T-helper 2 cell treated with Interferon-gamma antibody and Interleukin-4, amounts not matched to agents 5 μg/mL and 100 μg/mL, for 36 hours (primary cell): ENCODE measurements at regions not wholly inside any gene's neighbourhood (a gene's known extent, or its start where the extent isn't known, plus 50 kb on each side); places are given as distances from the start of the nearest gene placed in this dataset.

Source experiments
- DNase-seq: peaks from one replicate; pipeline ENCODE4 v3.0.0; 2021; ENCODE audit warnings: low spot score
- H3K27ac Mint-ChIP-seq: one replicate; pipeline ENCODE4 v1.8.0; 2021; ENCODE audit warnings: mild to moderate bottlenecking, mixed read lengths
- H3K27me3 Mint-ChIP-seq: one replicate; pipeline ENCODE4 v1.8.0; 2021; ENCODE audit warnings: low read depth, mixed read lengths
- H3K36me3 Mint-ChIP-seq: one replicate; pipeline ENCODE4 v1.8.0; 2021; ENCODE audit warnings: low read depth, mixed read lengths
- H3K4me1 Mint-ChIP-seq: one replicate; pipeline ENCODE4 v1.8.0; 2021; ENCODE audit warnings: low read depth, mixed read lengths
- H3K4me3 Mint-ChIP-seq: one replicate; pipeline ENCODE4 v1.8.0; 2022; ENCODE audit warnings: mild to moderate bottlenecking, moderate library complexity, mixed read lengths
- H3K9me3 Mint-ChIP-seq: one replicate; pipeline ENCODE4 v1.8.0; 2021; ENCODE audit warnings: mixed read lengths

DNA sequence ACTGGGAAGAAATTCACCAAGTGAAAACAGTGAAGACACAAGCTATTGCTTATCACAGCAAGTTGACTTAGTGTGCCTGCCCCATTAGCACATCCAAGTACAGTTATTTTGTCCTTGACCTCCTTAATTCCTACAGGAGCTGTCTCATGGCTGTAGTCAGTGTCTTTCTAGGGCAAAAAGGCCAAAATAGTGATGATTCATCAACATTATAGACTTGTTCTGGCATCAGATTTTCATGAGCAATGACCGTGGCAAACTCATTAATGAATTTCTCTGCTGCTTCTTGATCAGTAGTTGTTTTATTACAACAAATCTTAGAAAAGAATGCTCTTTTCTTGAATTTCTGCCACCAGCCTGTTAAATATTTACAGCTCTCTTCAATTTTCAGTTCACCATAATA lies 1169.3 kb upstream of the DDX18 start:
- DNase-seq, result no peak
- H3K9me3 Mint-ChIP-seq, result peaks cover 24% of the 10 kb centered on the region

DNA sequence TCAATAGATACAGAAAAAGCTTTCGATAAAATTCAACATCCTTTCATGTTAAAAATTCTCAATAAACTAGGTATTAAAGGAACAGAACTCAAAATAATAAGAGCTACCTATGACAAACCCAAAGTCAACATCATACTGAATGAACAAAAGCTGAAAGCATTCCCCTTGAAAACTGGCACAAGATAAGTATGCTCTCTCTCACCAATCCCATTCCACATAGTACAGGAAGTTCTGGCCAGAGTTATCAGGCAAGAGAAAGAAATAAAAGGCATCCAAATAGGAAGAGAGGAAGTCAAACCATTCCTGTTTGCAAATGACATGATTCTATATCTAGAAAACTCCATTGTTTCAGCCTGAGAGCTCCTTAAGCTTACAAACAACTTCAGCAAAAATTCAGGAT lies 1145.8 kb upstream of the DDX18 start:
- H3K27ac Mint-ChIP-seq, result no peak overlapping the region

More for the DNA sequence above, 1169.3 kb upstream of the DDX18 start:
- no peaks in the 10 kb centered on the region for H3K4me1 Mint-ChIP-seq
- H3K36me3 Mint-ChIP-seq, result no peaks in the 10 kb centered on the region
- H3K27me3 Mint-ChIP-seq, result no peaks in the 10 kb centered on the region
- H3K27ac Mint-ChIP-seq, result no peak overlapping the region
- H3K4me3 Mint-ChIP-seq, result no peak overlapping the region

GRCh38 chr2:116669782-116670181 lies 1144.7 kb upstream of the DDX18 start:
- no peaks in the 10 kb centered on the region for H3K4me1 Mint-ChIP-seq
- no peak overlapping the region for H3K4me3 Mint-ChIP-seq
- H3K9me3 Mint-ChIP-seq, result peaks cover 27% of the 10 kb centered on the region
- H3K27me3 Mint-ChIP-seq, result no peaks in the 10 kb centered on the region
- no peaks in the 10 kb centered on the region for H3K36me3 Mint-ChIP-seq
- no peak for DNase-seq
- H3K27ac Mint-ChIP-seq, result no peak overlapping the region

More for the DNA sequence above, 1145.8 kb upstream of the DDX18 start:
- Mint-ChIP-seq H3K9me3 (peaks cover 33% of the 10 kb centered on the region), H3K27me3 (no peaks in the 10 kb centered on the region), H3K36me3 (no peaks in the 10 kb centered on the region), H3K4me1 (no peaks in the 10 kb centered on the region), H3K4me3 (no peak overlapping the region)
- DNase-seq, result no peak

GRCh38 chr2:116674188-116674587 lies 1140.3 kb upstream of the DDX18 start:
- Mint-ChIP-seq H3K9me3 (peaks cover 35% of the 10 kb centered on the region), H3K27ac (no peak overlapping the region), H3K4me3 (no peak overlapping the region), H3K27me3 (no peaks in the 10 kb centered on the region), H3K4me1 (no peaks in the 10 kb centered on the region), H3K36me3 (no peaks in the 10 kb centered on the region)
- no peak for DNase-seq

- Mint-ChIP-seq H3K9me3 (peaks cover 36% of the 10 kb centered on the region), H3K4me3 (no peak overlapping the region), H3K4me1 (no peaks in the 10 kb centered on the region), H3K27ac (no peak overlapping the region), H3K27me3 (no peaks in the 10 kb centered on the region), H3K36me3 (no peaks in the 10 kb centered on the region)
- DNase-seq, result no peak
These were observed 1137.7 kb upstream of the DDX18 start for GRCh38 chr2:116676776-116677175.

DNA sequence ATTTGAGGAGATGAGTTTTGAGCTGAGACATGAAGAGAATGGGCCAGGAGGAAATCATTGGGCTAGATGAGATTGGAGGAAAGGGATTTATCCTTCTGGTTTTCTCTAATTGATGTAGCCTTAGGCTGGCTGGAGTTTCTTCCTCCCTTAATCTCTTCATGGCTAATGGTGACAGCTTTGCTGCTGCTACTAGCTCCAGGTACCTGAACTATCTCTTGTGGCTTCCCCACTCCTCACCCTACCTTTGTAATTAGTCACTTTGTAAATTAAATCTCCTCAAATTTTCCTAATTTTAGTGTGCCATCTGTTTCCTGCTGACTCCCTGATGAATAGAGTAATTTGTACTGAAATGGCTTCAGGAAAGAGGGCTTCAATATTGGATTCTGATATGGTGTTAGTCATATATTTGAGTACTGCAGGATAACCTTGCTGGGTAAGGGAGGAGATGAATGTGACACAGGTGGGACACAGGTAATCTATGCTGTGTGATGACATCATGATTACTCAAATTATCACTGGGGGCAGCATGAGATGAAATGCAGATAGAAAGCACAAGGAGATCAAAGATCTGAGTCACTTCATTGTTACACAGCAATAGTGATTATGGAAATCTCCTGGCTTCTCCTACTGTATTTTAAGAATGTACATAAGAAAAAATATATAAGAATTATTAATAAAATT lies 1134.1 kb upstream of the DDX18 start:
- Mint-ChIP-seq H3K9me3 (peaks cover 36% of the 10 kb centered on the region), H3K36me3 (no peaks in the 10 kb centered on the region), H3K4me3 (no peak overlapping the region), H3K27me3 (no peaks in the 10 kb centered on the region), H3K4me1 (no peaks in the 10 kb centered on the region), H3K27ac (no peak overlapping the region)
- DNase-seq, result no peak

DNA sequence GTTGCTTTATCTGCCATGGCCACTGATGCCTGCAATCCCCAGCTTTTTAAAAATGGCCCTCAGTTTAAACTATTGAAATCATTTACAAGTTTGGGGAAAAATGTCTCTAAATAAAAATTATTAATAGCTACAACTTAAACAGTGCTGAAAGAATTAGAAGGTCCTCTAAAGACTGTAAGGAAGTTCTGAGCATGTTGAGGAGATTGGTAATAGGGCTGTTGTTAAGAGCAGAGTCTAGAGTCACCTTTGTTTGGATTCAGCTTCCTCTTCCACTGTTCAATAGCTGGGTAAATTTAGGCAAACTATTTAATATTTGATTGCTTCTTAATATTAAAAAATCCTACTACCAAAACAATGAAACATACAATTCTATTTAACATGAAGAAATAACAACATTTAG lies 1127.1 kb upstream of the DDX18 start:
- Mint-ChIP-seq H3K4me3 (no peak overlapping the region), H3K36me3 (no peaks in the 10 kb centered on the region), H3K27me3 (no peaks in the 10 kb centered on the region), H3K27ac (no peak overlapping the region), H3K4me1 (no peaks in the 10 kb centered on the region), H3K9me3 (peaks cover 22% of the 10 kb centered on the region)
- no peak for DNase-seq

GRCh38 chr2:116692988-116693387 lies 1121.5 kb upstream of the DDX18 start:
- H3K36me3 Mint-ChIP-seq, result no peaks in the 10 kb centered on the region
- H3K27ac Mint-ChIP-seq, result no peak overlapping the region
- H3K4me3 Mint-ChIP-seq, result no peak overlapping the region

DNA sequence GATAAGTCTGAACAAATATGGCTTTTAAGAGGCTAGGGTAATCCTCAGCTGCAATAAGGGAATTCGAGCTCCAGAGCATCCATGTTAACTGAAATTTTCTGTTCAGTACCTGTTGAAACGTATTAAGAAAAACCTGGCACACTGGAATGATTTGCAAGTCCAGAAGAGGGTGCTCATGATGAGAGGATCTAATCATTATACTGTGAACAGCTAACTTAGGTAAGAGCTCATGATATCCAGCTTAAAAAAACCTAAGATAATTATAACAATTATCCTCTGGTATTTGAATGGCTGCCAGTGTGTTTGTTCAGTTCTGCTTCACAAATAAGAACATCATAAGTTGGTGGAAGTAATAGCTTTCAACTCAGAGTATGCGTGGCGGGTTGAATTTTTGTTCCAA lies 1118.3 kb upstream of the DDX18 start:
- Mint-ChIP-seq H3K4me3 (no peak overlapping the region), H3K27ac (no peak overlapping the region), H3K4me1 (no peaks in the 10 kb centered on the region), H3K9me3 (peaks cover 19% of the 10 kb centered on the region), H3K36me3 (no peaks in the 10 kb centered on the region), H3K27me3 (no peaks in the 10 kb centered on the region)
- no peak for DNase-seq

More at GRCh38 chr2:116692988-116693387, 1121.5 kb upstream of the DDX18 start:
- H3K9me3 Mint-ChIP-seq, result peaks cover 18% of the 10 kb centered on the region
- no peaks in the 10 kb centered on the region for H3K27me3 Mint-ChIP-seq
- H3K4me1 Mint-ChIP-seq, result no peaks in the 10 kb centered on the region
- no peak for DNase-seq

DNA sequence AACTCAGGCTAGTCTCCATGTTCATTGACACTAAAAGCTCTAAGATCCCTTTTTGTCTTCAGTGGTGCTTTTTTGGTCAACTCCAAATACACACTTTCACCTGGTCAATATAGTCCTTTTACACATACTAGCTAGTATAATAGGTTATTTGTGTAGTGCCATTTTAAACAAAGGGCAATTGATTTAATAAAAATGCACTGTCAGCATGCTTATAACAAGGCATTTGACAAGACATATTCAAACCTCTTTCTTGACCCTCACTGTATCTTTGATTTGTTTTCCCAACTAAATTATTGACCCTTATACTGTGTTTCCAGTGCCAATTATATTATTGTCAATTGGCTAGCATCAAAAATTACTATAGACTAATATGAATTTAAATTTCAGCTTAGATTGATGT lies 1117.6 kb upstream of the DDX18 start:
- Mint-ChIP-seq H3K4me3 (no peak overlapping the region), H3K9me3 (peaks cover 21% of the 10 kb centered on the region), H3K27me3 (no peaks in the 10 kb centered on the region), H3K4me1 (no peaks in the 10 kb centered on the region), H3K36me3 (no peaks in the 10 kb centered on the region), H3K27ac (no peak overlapping the region)
- no peak for DNase-seq

DNA sequence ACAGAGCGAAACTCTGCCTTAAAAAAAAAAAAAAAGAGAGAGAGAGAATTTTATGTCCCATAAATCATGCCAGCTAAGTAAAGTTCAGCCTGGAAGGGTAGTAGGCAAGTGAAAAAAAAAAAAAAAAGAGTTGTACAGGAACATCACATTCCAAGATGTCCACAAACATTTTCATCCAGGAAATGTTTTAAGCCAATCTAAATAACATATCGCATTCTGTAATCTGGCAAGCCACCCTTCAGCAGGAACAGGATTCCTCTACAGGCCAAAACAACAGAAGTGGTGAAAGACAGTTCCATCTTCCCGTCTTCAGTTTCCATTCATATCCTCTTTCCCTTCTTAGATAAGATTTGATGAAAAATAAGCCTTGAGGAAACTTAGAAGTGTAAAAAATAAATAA lies 1108.1 kb upstream of the DDX18 start:
- no peak for DNase-seq
- Mint-ChIP-seq H3K36me3 (no peaks in the 10 kb centered on the region), H3K4me3 (no peak overlapping the region), H3K27ac (no peak overlapping the region), H3K4me1 (no peaks in the 10 kb centered on the region), H3K27me3 (no peaks in the 10 kb centered on the region), H3K9me3 (peaks cover 51% of the 10 kb centered on the region)

DNA sequence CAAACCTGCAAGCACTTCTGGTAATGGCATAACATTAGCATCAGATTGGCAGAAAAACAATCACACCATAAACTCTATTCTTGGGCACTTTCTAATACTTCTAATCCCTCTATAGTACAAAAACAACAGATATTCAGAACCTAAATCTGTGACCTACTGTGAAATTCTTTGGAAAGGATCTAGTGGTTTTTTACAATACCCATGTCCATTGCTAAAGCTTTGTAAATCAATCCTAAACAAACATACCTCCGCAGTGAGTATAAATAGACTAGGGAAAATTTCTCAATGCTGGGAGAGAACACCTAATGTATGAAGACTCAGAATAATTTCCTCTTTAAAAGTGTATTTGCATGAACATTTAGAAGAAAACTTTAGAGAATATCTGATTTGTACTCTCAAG lies 1098.5 kb upstream of the DDX18 start:
- no peak overlapping the region for H3K27ac Mint-ChIP-seq
- no peaks in the 10 kb centered on the region for H3K36me3 Mint-ChIP-seq
- H3K4me1 Mint-ChIP-seq, result no peaks in the 10 kb centered on the region
- no peaks in the 10 kb centered on the region for H3K27me3 Mint-ChIP-seq
- H3K9me3 Mint-ChIP-seq, result peaks cover 29% of the 10 kb centered on the region
- DNase-seq, result no peak
- no peak overlapping the region for H3K4me3 Mint-ChIP-seq

DNA sequence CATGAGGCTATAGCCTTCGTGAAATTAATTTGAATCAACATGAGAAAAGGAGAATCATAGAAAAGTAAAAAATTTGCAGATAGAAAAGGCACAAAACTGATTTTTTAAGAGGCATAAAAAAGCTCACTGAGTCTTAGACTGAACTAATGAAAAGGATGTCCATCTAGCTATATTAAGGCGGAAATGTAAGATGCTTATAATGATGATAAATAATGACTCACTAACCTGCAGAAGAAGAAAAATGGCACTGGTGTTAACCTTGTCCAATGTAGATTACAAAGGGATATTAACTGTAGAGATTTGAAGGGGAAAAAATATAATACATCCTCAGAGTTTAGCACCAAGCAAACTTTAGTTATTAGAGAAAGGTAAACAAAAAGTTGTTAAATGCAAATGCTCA lies 1098.0 kb upstream of the DDX18 start:
- H3K4me1 Mint-ChIP-seq, result no peaks in the 10 kb centered on the region
- no peak overlapping the region for H3K27ac Mint-ChIP-seq
- H3K27me3 Mint-ChIP-seq, result no peaks in the 10 kb centered on the region
- DNase-seq, result no peak
- H3K9me3 Mint-ChIP-seq, result peaks cover 31% of the 10 kb centered on the region
- H3K4me3 Mint-ChIP-seq, result no peak overlapping the region
- H3K36me3 Mint-ChIP-seq, result no peaks in the 10 kb centered on the region

GRCh38 chr2:116717832-116718231 lies 1096.7 kb upstream of the DDX18 start:
- Mint-ChIP-seq H3K4me1 (no peaks in the 10 kb centered on the region), H3K36me3 (no peaks in the 10 kb centered on the region), H3K27ac (no peak overlapping the region), H3K27me3 (no peaks in the 10 kb centered on the region), H3K4me3 (no peak overlapping the region), H3K9me3 (peaks cover 39% of the 10 kb centered on the region)
- DNase-seq, result no peak

GRCh38 chr2:116718451-116718850 lies 1096.0 kb upstream of the DDX18 start:
- H3K27ac Mint-ChIP-seq, result no peak overlapping the region
- H3K4me3 Mint-ChIP-seq, result no peak overlapping the region
- H3K36me3 Mint-ChIP-seq, result no peaks in the 10 kb centered on the region
- H3K27me3 Mint-ChIP-seq, result no peaks in the 10 kb centered on the region
- DNase-seq, result no peak
- no peaks in the 10 kb centered on the region for H3K4me1 Mint-ChIP-seq
- peaks cover 42% of the 10 kb centered on the region for H3K9me3 Mint-ChIP-seq
